Neural progenitor cell (in vitro differentiated cells): ENCODE measurements at regions not wholly inside any gene's neighbourhood (a gene's known extent, or its start where the extent isn't known, plus 50 kb on each side); places are given as distances from the start of the nearest gene placed in this dataset.

Experiments
- DNase-seq: peaks from one replicate; pipeline ENCODE4 v3.0.0-alpha.2; 2016; ENCODE audit warnings: low spot score
- H2AFZ ChIP-seq: fragments of 200-600 bp; sonication (generic); replicated peaks from 2 replicates; pipeline ENCODE4 v1.6.1; 2016; ENCODE audit warnings: antibody characterized with exemption
- H3F3A ChIP-seq: fragments of 200-600 bp; sonication (generic); 2 replicates; pipeline ENCODE4 v1.6.1; 2016; ENCODE audit warnings: antibody characterized with exemption, low read depth
- H3K27ac ChIP-seq: fragments of 200-600 bp; sonication (generic); 2 replicates; pipeline ENCODE4 v1.5.1; 2016; ENCODE audit warnings: mild to moderate bottlenecking
- H3K27me3 ChIP-seq: fragments of 200-600 bp; sonication (generic); 2 replicates; pipeline ENCODE4 v1.6.1; 2016; ENCODE audit warnings: mild to moderate bottlenecking, moderate library complexity
- H3K36me3 ChIP-seq: fragments of 200-600 bp; sonication (generic); 2 replicates; pipeline ENCODE4 v1.5.1; 2016
- H3K4me1 ChIP-seq: fragments of 200-600 bp; sonication (generic); 2 replicates; pipeline ENCODE4 v1.6.1; 2016; ENCODE audit warnings: mixed run types
- H3K4me2 ChIP-seq: fragments of 200-600 bp; sonication (generic); 2 replicates; pipeline ENCODE4 v1.6.1; 2016
- H3K4me3 ChIP-seq: fragments of 200-600 bp; sonication (generic); 2 replicates; pipeline ENCODE4 v1.5.1; 2016
- H3K79me2 ChIP-seq: fragments of 200-600 bp; sonication (generic); 2 replicates; pipeline ENCODE4 v1.6.1; 2016; ENCODE audit warnings: low read depth
- H3K9ac ChIP-seq: fragments of 200-600 bp; sonication (generic); 2 replicates; pipeline ENCODE4 v1.6.1; 2016
- H3K9me3 ChIP-seq: fragments of 200-600 bp; sonication (generic); 2 replicates; pipeline ENCODE4 v1.5.1; 2016; ENCODE audit warnings: low read depth
- H4K20me1 ChIP-seq: fragments of 200-600 bp; sonication (generic); 2 replicates; pipeline ENCODE4 v1.6.1; 2016; ENCODE audit warnings: low read depth
- H3K27ac Mint-ChIP-seq: 3 replicates; pipeline ENCODE4 v1.8.0; 2021; ENCODE audit warnings: mixed read lengths
- H3K27me3 Mint-ChIP-seq: 2 replicates; pipeline ENCODE4 v1.8.0; 2022; ENCODE audit warnings: low read depth, mild to moderate bottlenecking, inconsistent platforms, moderate library complexity, mixed read lengths; ENCODE audit not compliant: insufficient read depth
- H3K36me3 Mint-ChIP-seq: 3 replicates; pipeline ENCODE4 v1.8.0; 2021; ENCODE audit warnings: mixed read lengths
- H3K4me1 Mint-ChIP-seq: 3 replicates; pipeline ENCODE4 v1.8.0; 2021; ENCODE audit warnings: mixed read lengths
- H3K4me3 Mint-ChIP-seq: 3 replicates; pipeline ENCODE4 v1.8.0; 2021; ENCODE audit warnings: mild to moderate bottlenecking, moderate library complexity, mixed read lengths
- H3K9me3 Mint-ChIP-seq: 3 replicates; pipeline ENCODE4 v1.8.0; 2020; ENCODE audit warnings: mixed read lengths
- CTCF ChIP-seq: fragments of 200-600 bp; sonication (generic); IDR thresholded peaks from 2 replicates; pipeline ENCODE4 v1.5.1; 2017; ENCODE audit warnings: antibody characterized with exemption, mild to moderate bottlenecking
- EZH2 ChIP-seq: fragments of 200-600 bp; sonication (generic); IDR thresholded peaks from 2 replicates; pipeline ENCODE4 v1.6.1; 2017; ENCODE audit warnings: antibody characterized with exemption, mild to moderate bottlenecking, moderate library complexity
- EZH2phosphoT487 ChIP-seq: fragments of 200-600 bp; sonication (generic); IDR thresholded peaks from 2 replicates; pipeline ENCODE4 v1.6.1; 2017; ENCODE audit warnings: antibody characterized with exemption

GRCh38 chr4:38510201-38510600 lies 153.8 kb upstream of the KLF3 start:
- Histone ChIP-seq H3K9me3 (no peaks in the 10 kb centered on the region), H3K4me1 (peaks cover 7% of the 10 kb centered on the region), H3K36me3 (no peaks in the 10 kb centered on the region), H2AFZ (no peak overlapping the region), H3K9ac (no peak overlapping the region), H3K4me3 (no peak overlapping the region), H3K27me3 (no peaks in the 10 kb centered on the region), H3K4me2 (no peak overlapping the region), H3K79me2 (no peaks in the 10 kb centered on the region), H3F3A (no peaks in the 10 kb centered on the region), H3K27ac (no peak overlapping the region), H4K20me1 (no peaks in the 10 kb centered on the region)
- Mint-ChIP-seq H3K27me3 (peaks cover 6% of the 10 kb centered on the region), H3K36me3 (no peaks in the 10 kb centered on the region), H3K4me1 (peaks cover 16% of the 10 kb centered on the region), H3K9me3 (peaks cover 5% of the 10 kb centered on the region), H3K4me3 (no peak overlapping the region), H3K27ac (no peak overlapping the region)
- no peak for DNase-seq
- TF ChIP-seq EZH2phosphoT487 (no peak), EZH2 (no peak), CTCF (no peak)

GRCh38 chr4:38511702-38512101 lies 152.3 kb upstream of the KLF3 start:
- Histone ChIP-seq H3K27me3 (no peaks in the 10 kb centered on the region), H3K27ac (no peak overlapping the region), H3K79me2 (no peaks in the 10 kb centered on the region), H2AFZ (no peak overlapping the region), H3K9ac (no peak overlapping the region), H3K36me3 (no peaks in the 10 kb centered on the region), H3F3A (no peaks in the 10 kb centered on the region), H3K9me3 (no peaks in the 10 kb centered on the region), H4K20me1 (no peaks in the 10 kb centered on the region), H3K4me2 (no peak overlapping the region), H3K4me3 (no peak overlapping the region), H3K4me1 (peaks cover 7% of the 10 kb centered on the region)
- TF ChIP-seq EZH2 (no peak), EZH2phosphoT487 (no peak)
- DNase-seq, result no peak
- peak overlapping the region; percentile 47 for H3K27ac Mint-ChIP-seq
- no peaks in the 10 kb centered on the region for H3K36me3 Mint-ChIP-seq
- H3K9me3 Mint-ChIP-seq, result peaks cover 5% of the 10 kb centered on the region
- H3K27me3 Mint-ChIP-seq, result peaks cover 6% of the 10 kb centered on the region
- peaks cover 24% of the 10 kb centered on the region for H3K4me1 Mint-ChIP-seq
- no peak overlapping the region for H3K4me3 Mint-ChIP-seq

- no peak overlapping the region for H3K4me2 ChIP-seq
- DNase-seq, result no peak
- peak overlapping the region; percentile 45 for H2AFZ ChIP-seq
- no peaks in the 10 kb centered on the region for H3K36me3 ChIP-seq
- H3K9ac ChIP-seq, result no peak overlapping the region
- peaks cover 5% of the 10 kb centered on the region for H3K9me3 Mint-ChIP-seq
- H3K27me3 Mint-ChIP-seq, result peaks cover 6% of the 10 kb centered on the region
- H3K79me2 ChIP-seq, result no peaks in the 10 kb centered on the region
- H3K4me3 Mint-ChIP-seq, result no peak overlapping the region
- H3K27me3 ChIP-seq, result no peaks in the 10 kb centered on the region
- H3K27ac ChIP-seq, result no peak overlapping the region
- H3F3A ChIP-seq, result no peaks in the 10 kb centered on the region
- H4K20me1 ChIP-seq, result no peaks in the 10 kb centered on the region
- H3K36me3 Mint-ChIP-seq, result no peaks in the 10 kb centered on the region
- TF ChIP-seq EZH2phosphoT487, result no peak
- TF ChIP-seq EZH2, result no peak
- TF ChIP-seq CTCF, result no peak
- no peak overlapping the region for H3K4me3 ChIP-seq
- no peaks in the 10 kb centered on the region for H3K9me3 ChIP-seq
- peaks cover 24% of the 10 kb centered on the region for H3K4me1 Mint-ChIP-seq
- H3K27ac Mint-ChIP-seq, result peak overlapping the region; percentile 74
- H3K4me1 ChIP-seq, result peaks cover 7% of the 10 kb centered on the region
Measured at GRCh38 chr4:38512840-38513239, 151.2 kb upstream of the KLF3 start.

- H3K4me3 Mint-ChIP-seq, result no peak overlapping the region
- TF ChIP-seq EZH2phosphoT487 (no peak), CTCF (no peak), EZH2 (no peak)
- peaks cover 5% of the 10 kb centered on the region for H3K27me3 Mint-ChIP-seq
- no peaks in the 10 kb centered on the region for H3K36me3 Mint-ChIP-seq
- Histone ChIP-seq H3K27ac (no peak overlapping the region), H3K27me3 (no peaks in the 10 kb centered on the region), H3K9me3 (no peaks in the 10 kb centered on the region), H3F3A (no peaks in the 10 kb centered on the region), H3K4me2 (no peak overlapping the region), H3K36me3 (no peaks in the 10 kb centered on the region), H3K79me2 (no peaks in the 10 kb centered on the region), H3K4me3 (no peak overlapping the region), H2AFZ (no peak overlapping the region), H4K20me1 (no peaks in the 10 kb centered on the region), H3K9ac (no peak overlapping the region), H3K4me1 (peaks cover 7% of the 10 kb centered on the region)
- peaks cover 3% of the 10 kb centered on the region for H3K9me3 Mint-ChIP-seq
- H3K27ac Mint-ChIP-seq, result peak overlapping the region; percentile 43
- H3K4me1 Mint-ChIP-seq, result peaks cover 27% of the 10 kb centered on the region
- no peak for DNase-seq
Measured at GRCh38 chr4:38514465-38515146, 149.4 kb upstream of the KLF3 start.
